H9 (cell line): ENCODE measurements at regions not wholly inside any gene's neighbourhood (a gene's known extent, or its start where the extent isn't known, plus 50 kb on each side); places are given as distances from the start of the nearest gene placed in this dataset.
A peak's percentile ranks its signal among the peaks of the same experiment; 100 is the strongest.

Source experiments
- DNase-seq: peaks from one replicate; pipeline ENCODE4 v3.0.0-alpha.2; 2017
- H2AFZ ChIP-seq: one replicate; pipeline ENCODE4 v1.6.1; 2013; ENCODE audit warnings: mild to moderate bottlenecking, low read length, control low read depth, moderate library complexity
- H2AK5ac ChIP-seq: 2 replicates; pipeline ENCODE4 v1.6.1; 2013; ENCODE audit warnings: low read length, control low read depth, mixed read lengths; ENCODE audit not compliant: insufficient read length
- H2BK120ac ChIP-seq: one replicate; pipeline ENCODE4 v1.6.1; 2013; ENCODE audit warnings: low read depth, mild to moderate bottlenecking, low read length, control low read depth, inconsistent platforms; ENCODE audit not compliant: poor library complexity, severe bottlenecking
- H2BK12ac ChIP-seq: 2 replicates; pipeline ENCODE4 v1.6.1; 2013; ENCODE audit warnings: low read length, control low read depth, mixed read lengths, low read depth; ENCODE audit not compliant: insufficient read length
- H2BK15ac ChIP-seq: 2 replicates; pipeline ENCODE4 v1.6.1; 2013; ENCODE audit warnings: low read depth, low read length, control low read depth
- H2BK20ac ChIP-seq: one replicate; pipeline ENCODE4 v1.6.1; 2013; ENCODE audit warnings: low read depth, mild to moderate bottlenecking, low read length, control low read depth, inconsistent platforms; ENCODE audit not compliant: poor library complexity, severe bottlenecking
- H2BK5ac ChIP-seq: 2 replicates; pipeline ENCODE4 v1.6.1; 2013; ENCODE audit warnings: low read length, control low read depth, mixed read lengths; ENCODE audit not compliant: insufficient read length
- H3K14ac ChIP-seq: 2 replicates; pipeline ENCODE4 v1.6.1; 2013; ENCODE audit warnings: low read length, control low read depth; ENCODE audit not compliant: insufficient read depth
- H3K18ac ChIP-seq: 2 replicates; pipeline ENCODE4 v1.6.1; 2013; ENCODE audit warnings: low read depth, mild to moderate bottlenecking, mixed read lengths, low read length, control low read depth; ENCODE audit not compliant: insufficient read length
- H3K23ac ChIP-seq: 2 replicates; pipeline ENCODE4 v1.6.1; 2013; ENCODE audit warnings: low read length, control low read depth, mixed read lengths, low read depth; ENCODE audit not compliant: insufficient read length
- H3K23me2 ChIP-seq: 2 replicates; pipeline ENCODE4 v1.6.1; 2013; ENCODE audit warnings: low read depth, mild to moderate bottlenecking, mixed read lengths, low read length, control low read depth; ENCODE audit not compliant: insufficient read length, poor library complexity, severe bottlenecking
- H3K27ac ChIP-seq: 2 replicates; pipeline ENCODE4 v1.5.1; 2013; ENCODE audit warnings: low read length, control low read depth, mixed read lengths, low read depth; ENCODE audit not compliant: insufficient read length
- H3K27me3 ChIP-seq: 2 replicates; pipeline ENCODE4 v1.6.1; 2013; ENCODE audit warnings: low read length, control low read depth, inconsistent platforms; ENCODE audit not compliant: insufficient read depth
- H3K4ac ChIP-seq: 2 replicates; pipeline ENCODE4 v1.6.1; 2013; ENCODE audit warnings: low read depth, mild to moderate bottlenecking, control low read depth, inconsistent platforms, low read length, moderate library complexity
- H3K4me1 ChIP-seq: 2 replicates; pipeline ENCODE4 v1.6.1; 2013; ENCODE audit warnings: low read length, control low read depth, inconsistent platforms; ENCODE audit not compliant: insufficient read depth
- H3K4me2 ChIP-seq: 2 replicates; pipeline ENCODE4 v1.6.1; 2013; ENCODE audit warnings: low read length, control low read depth, mixed read lengths; ENCODE audit not compliant: insufficient read length, insufficient read depth
- H3K56ac ChIP-seq: 2 replicates; pipeline ENCODE4 v1.6.1; 2013; ENCODE audit warnings: low read depth, mild to moderate bottlenecking, mixed read lengths, low read length, control low read depth; ENCODE audit not compliant: insufficient read length
- H3K79me1 ChIP-seq: 2 replicates; pipeline ENCODE4 v1.6.1; 2013; ENCODE audit warnings: low read depth, mild to moderate bottlenecking, moderate library complexity, low read length, control low read depth, inconsistent platforms; ENCODE audit not compliant: insufficient read depth, poor library complexity, severe bottlenecking
- H3K79me2 ChIP-seq: 2 replicates; pipeline ENCODE4 v1.6.1; 2013; ENCODE audit warnings: low read length, control low read depth, inconsistent platforms; ENCODE audit not compliant: insufficient read depth
- H3K9ac ChIP-seq: 2 replicates; pipeline ENCODE4 v1.6.1; 2013; ENCODE audit warnings: low read length, control low read depth, mixed read lengths; ENCODE audit not compliant: insufficient read length; ENCODE audit errors: extremely low read depth
- H3K9me3 ChIP-seq: one replicate; pipeline ENCODE4 v1.6.1; 2013; ENCODE audit warnings: low read depth, low read length, inconsistent platforms; ENCODE audit not compliant: control insufficient read depth
- H3T11ph ChIP-seq: one replicate; pipeline ENCODE4 v1.6.1; 2013; ENCODE audit warnings: mild to moderate bottlenecking, low read length, control low read depth, inconsistent platforms
- H4K20me1 ChIP-seq: one replicate; pipeline ENCODE4 v1.6.1; 2013; ENCODE audit not compliant: control insufficient read depth, insufficient read length, insufficient read depth
- H4K5ac ChIP-seq: 2 replicates; pipeline ENCODE4 v1.6.1; 2013; ENCODE audit warnings: low read depth, mild to moderate bottlenecking, mixed read lengths, low read length, control low read depth; ENCODE audit not compliant: insufficient read length
- H4K8ac ChIP-seq: replicated peaks from 2 replicates; pipeline ENCODE4 v1.6.1; 2013; ENCODE audit warnings: low read length, control low read depth, mixed read lengths, low read depth; ENCODE audit not compliant: insufficient read length
- H4K91ac ChIP-seq: 2 replicates; pipeline ENCODE4 v1.6.1; 2013; ENCODE audit warnings: low read depth, mild to moderate bottlenecking, moderate library complexity, mixed read lengths, low read length, control low read depth; ENCODE audit not compliant: insufficient read length
- H3K27ac Mint-ChIP-seq, 3 experiments: 2 replicates in 2 of 3; 3 replicates in 1 of 3; pipeline ENCODE4 v1.8.0; 2020 to 2021; ENCODE audit warnings: mixed read lengths in 3 of 3, mild to moderate bottlenecking in 1 of 3, moderate library complexity in 1 of 3
- H3K27me3 Mint-ChIP-seq: 2 replicates; pipeline ENCODE4 v1.8.0; 2021; ENCODE audit warnings: low read depth, mild to moderate bottlenecking, moderate library complexity, mixed read lengths
- H3K36me3 Mint-ChIP-seq, 3 experiments: 2 replicates in 2 of 3; 3 replicates in 1 of 3; pipeline ENCODE4 v1.8.0; 2020 to 2021; ENCODE audit warnings: low read depth in 3 of 3, mixed read lengths in 3 of 3; ENCODE audit not compliant: insufficient read depth in 1 of 3
- H3K4me1 Mint-ChIP-seq, 2 experiments: 2 replicates each; pipeline ENCODE4 v1.8.0; 2020; ENCODE audit warnings: mixed read lengths in 2 of 2
- H3K4me3 Mint-ChIP-seq, 2 experiments: 2 replicates in 1 of 2; 3 replicates in 1 of 2; pipeline ENCODE4 v1.8.0; 2020 to 2021; ENCODE audit warnings: mild to moderate bottlenecking in 2 of 2, mixed read lengths in 2 of 2, moderate library complexity in 1 of 2
- H3K9me3 Mint-ChIP-seq, 2 experiments: 2 replicates in 1 of 2; 3 replicates in 1 of 2; pipeline ENCODE4 v1.8.0; 2020; ENCODE audit warnings: mild to moderate bottlenecking in 2 of 2, mixed read lengths in 2 of 2, moderate library complexity in 1 of 2
- WGBS: extraction: QIAGEN DNeasy Blood & Tissue Kit; methylation state at CpG from one replicate; pipeline ENCODE4 v1.1.7; 2013; ENCODE audit warnings: missing lambda C conversion rate, low lambda C conversion rate, mixed read lengths; ENCODE audit not compliant: insufficient read length; ENCODE audit errors: extremely low coverage; 5-methylcytosine and 5-hydroxymethylcytosine counted together
- TF ChIP-seq, protein P1 (sequence below): fragments of 200-600 bp; sonication (generic); conservative IDR thresholded peaks from 3 replicates; pipeline ENCODE4 v1.8.0; 2021; ENCODE audit warnings: antibody characterized with exemption, mild to moderate bottlenecking

DNA sequence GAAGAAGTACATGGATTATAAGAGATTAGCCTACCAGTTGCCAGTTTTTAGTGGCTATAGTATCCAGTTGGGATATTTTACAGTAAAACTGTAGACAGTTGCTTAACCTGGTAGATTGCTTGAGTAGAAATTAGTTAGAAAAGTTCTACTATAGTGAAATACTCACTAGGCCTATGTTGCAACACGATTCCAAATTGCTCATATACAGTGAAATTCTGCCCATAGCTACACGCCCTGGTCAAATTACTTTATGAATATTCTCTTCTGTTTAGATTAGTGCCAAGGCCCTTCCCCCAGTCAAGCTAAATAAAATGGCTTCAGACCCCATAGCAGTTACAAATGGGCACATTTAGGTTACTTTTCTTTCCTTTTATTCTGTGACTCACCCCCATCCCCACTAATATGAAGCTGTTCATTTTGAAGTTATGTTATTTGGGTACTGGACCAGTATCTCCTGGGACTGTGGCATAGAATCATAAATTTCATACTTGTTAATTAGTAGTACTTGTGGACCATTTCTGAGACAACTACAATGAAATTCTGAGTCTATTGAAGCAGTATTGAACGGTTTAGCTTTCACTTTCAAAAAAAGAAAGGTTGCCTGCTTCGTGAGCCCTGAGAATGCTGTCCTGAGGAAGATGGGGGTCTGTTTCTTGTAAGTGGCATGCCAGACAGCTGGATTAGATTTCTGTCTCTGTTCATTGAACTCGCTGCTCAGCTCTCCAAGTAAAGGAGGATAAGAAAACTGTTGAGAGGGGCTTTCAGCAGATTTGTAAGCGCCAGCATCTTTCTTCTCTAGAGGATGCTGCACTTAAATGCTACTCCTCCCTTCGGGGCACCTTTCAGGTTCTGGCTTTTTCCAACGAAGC is 65.8 kb upstream of the CFAP20DC start:
- Histone ChIP-seq H3T11ph (no peak overlapping the region), H3K79me1 (no peaks in the 10 kb centered on the region), H2BK15ac (no peak overlapping the region), H3K79me2 (no peaks in the 10 kb centered on the region), H4K5ac (no peak overlapping the region), H3K23ac (no peak overlapping the region), H2AFZ (peak overlapping the region; percentile 32), H3K18ac (no peak overlapping the region), H3K27ac (no peak overlapping the region), H2BK5ac (no peak overlapping the region), H3K27me3 (no peaks in the 10 kb centered on the region), H4K91ac (no peak overlapping the region), H3K9ac (no peak overlapping the region), H2BK120ac (no peak overlapping the region), H4K8ac (no peak overlapping the region), H3K4me2 (no peak overlapping the region), H2BK20ac (no peak overlapping the region), H2AK5ac (no peak overlapping the region), H3K9me3 (no peaks in the 10 kb centered on the region), H2BK12ac (no peak overlapping the region), H3K4ac (no peak overlapping the region), H3K56ac (no peak overlapping the region), H3K4me1 (no peaks in the 10 kb centered on the region), H3K14ac (no peak overlapping the region), H4K20me1 (no peaks in the 10 kb centered on the region), H3K23me2 (no peaks in the 10 kb centered on the region)
- H3K4me3 Mint-ChIP-seq = no peak overlapping the region
- TF ChIP-seq, protein P1, sequence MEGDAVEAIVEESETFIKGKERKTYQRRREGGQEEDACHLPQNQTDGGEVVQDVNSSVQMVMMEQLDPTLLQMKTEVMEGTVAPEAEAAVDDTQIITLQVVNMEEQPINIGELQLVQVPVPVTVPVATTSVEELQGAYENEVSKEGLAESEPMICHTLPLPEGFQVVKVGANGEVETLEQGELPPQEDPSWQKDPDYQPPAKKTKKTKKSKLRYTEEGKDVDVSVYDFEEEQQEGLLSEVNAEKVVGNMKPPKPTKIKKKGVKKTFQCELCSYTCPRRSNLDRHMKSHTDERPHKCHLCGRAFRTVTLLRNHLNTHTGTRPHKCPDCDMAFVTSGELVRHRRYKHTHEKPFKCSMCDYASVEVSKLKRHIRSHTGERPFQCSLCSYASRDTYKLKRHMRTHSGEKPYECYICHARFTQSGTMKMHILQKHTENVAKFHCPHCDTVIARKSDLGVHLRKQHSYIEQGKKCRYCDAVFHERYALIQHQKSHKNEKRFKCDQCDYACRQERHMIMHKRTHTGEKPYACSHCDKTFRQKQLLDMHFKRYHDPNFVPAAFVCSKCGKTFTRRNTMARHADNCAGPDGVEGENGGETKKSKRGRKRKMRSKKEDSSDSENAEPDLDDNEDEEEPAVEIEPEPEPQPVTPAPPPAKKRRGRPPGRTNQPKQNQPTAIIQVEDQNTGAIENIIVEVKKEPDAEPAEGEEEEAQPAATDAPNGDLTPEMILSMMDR = no peak
- no peaks in the 10 kb centered on the region; a peak in 1 of 4 replicates for H3K4me1 Mint-ChIP-seq
- H3K27ac Mint-ChIP-seq = no peak overlapping the region
- H3K27me3 Mint-ChIP-seq = no peaks in the 10 kb centered on the region; the same call in 1 of the 2 replicates
- H3K9me3 Mint-ChIP-seq = no peaks in the 10 kb centered on the region
- no CpG with 5 or more reads among the region's 8 CpGs for WGBS
- no peak for DNase-seq
- no peaks in the 10 kb centered on the region; a peak in 1 of 7 replicates for H3K36me3 Mint-ChIP-seq
